ENCODE measurements at regions not wholly inside any gene's neighbourhood (a gene's known extent, or its start where the extent isn't known, plus 50 kb on each side); places are given as distances from the start of the nearest gene placed in this dataset.
A peak's percentile ranks its signal among the peaks of the same experiment; 100 is the strongest.
"Not testable (repeated sequence)": the region's sequence is repeated elsewhere in the genome, so short reads cannot be mapped to it uniquely, and the experiment has no call there.

DNA sequence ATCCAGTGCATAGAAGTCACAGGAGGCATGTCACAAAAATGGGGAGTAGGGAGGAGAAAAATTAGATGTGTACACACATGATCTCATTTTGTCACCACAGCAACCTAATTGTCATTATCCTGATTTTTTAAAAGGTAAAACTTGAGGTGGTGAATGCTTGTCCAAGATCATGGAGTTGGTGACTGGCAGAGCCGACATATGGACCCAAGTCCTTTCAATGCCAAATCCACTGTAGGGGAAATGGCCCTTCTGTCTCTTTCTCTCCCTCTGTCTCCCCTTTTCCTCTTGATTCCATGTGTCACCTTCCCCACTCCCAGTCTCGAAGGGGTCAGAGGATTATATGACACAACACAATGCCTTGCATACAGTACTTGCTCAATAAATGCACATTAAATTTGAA is 65.7 kb upstream of the JUN start:
- Histone ChIP-seq H3K27ac (ENCODE audit: low read depth, low read length) (no peak overlapping the region), H3K36me3 (ENCODE audit: control insufficient read depth, insufficient read depth, low read length) (no peaks in the 10 kb centered on the region), H3K27me3 (ENCODE audit: control insufficient read depth, insufficient read depth, low read length) (no peaks in the 10 kb centered on the region), H3K4me1 (ENCODE audit: control insufficient read depth, insufficient read depth, low read length) (peaks cover 6% of the 10 kb centered on the region), H3K9me3 (ENCODE audit: control insufficient read depth, insufficient read depth, low read length) (no peaks in the 10 kb centered on the region), H3K4me3 (ENCODE audit: low read depth, low read length) (no peak overlapping the region)
- DNase-seq (ENCODE audit: low read depth in 4 of 6, low spot score in 6 of 6) = no peak
- 100% methylated on average over 2 of the region's 2 CpGs for WGBS (ENCODE audit: insufficient coverage)

DNA sequence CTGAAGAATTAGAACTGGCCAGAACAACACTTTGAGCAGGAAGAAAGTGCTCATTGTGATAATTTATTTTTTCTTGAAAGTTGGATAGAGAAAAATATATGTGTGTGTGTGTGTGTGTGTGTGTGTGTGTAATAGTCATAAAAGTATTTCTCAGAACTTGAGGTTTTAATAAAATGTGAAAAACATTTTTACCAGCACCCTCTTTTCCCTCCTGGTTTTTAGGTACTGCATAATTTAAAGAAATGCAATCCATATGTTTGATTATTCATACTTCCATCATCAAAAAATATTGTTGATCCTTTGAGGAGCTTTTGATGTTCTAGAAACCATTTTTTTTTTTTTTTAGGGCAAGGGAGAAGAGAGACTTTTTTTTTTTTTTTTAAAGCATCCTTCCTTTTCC is 66.8 kb upstream of the JUN start:
- H3K4me3 ChIP-seq (ENCODE audit: low read depth, low read length) = no peak overlapping the region
- H3K27ac ChIP-seq (ENCODE audit: low read depth, low read length) = no peak overlapping the region
- H3K27me3 ChIP-seq (ENCODE audit: control insufficient read depth, insufficient read depth, low read length) = no peaks in the 10 kb centered on the region
- H3K4me1 ChIP-seq (ENCODE audit: control insufficient read depth, insufficient read depth, low read length) = peaks cover 6% of the 10 kb centered on the region
- DNase-seq (ENCODE audit: low read depth in 4 of 6, low spot score in 6 of 6) = no peak
- H3K36me3 ChIP-seq (ENCODE audit: control insufficient read depth, insufficient read depth, low read length) = no peaks in the 10 kb centered on the region
- no peaks in the 10 kb centered on the region for H3K9me3 ChIP-seq (ENCODE audit: control insufficient read depth, insufficient read depth, low read length)

DNA sequence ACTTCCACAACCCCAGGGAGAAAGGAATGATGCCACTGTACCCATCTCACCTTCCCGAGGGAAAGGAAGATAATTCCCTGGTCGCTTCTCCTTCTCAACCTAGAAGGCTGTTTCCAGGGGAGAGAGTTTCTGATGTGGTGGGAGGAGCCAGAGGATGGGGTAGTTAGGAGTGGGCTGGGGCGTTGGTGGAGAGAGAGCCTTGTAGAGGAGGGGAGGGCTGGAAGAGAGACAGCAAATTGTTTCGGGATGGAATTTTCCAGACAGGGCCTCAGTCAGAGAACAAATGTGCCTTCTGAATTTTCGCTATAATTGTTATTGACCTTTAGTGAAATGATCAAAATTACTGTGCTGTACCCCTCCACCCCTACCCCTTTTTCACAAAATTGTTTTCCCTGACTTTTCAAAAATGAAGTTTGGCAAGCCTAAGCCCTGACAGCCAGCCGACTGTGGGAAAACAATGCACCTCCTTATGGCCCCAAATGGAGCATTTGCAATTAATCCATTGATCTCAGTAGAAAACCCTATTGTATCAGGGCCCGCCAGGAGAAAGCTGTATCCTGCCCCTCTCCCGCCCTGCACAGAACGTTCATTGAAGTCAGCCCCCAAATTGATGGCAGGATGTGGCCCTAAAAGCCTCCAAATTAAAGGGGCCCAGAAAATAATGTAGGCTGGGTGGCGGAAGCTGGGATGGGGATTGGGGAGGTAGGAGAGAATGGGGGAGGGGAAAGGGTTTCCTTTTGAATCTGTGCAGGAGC is 69.1 kb upstream of the JUN start:
- DNase-seq (ENCODE audit: low read depth in 4 of 6, low spot score in 6 of 6) = no peak
- WGBS (ENCODE audit: insufficient coverage) = 37% methylated on average over 5 of the region's 10 CpGs
- H3K36me3 ChIP-seq (ENCODE audit: control insufficient read depth, insufficient read depth, low read length) = no peaks in the 10 kb centered on the region
- no peaks in the 10 kb centered on the region for H3K9me3 ChIP-seq (ENCODE audit: control insufficient read depth, insufficient read depth, low read length)
- no peak overlapping the region for H3K27ac ChIP-seq (ENCODE audit: low read depth, low read length)
- H3K27me3 ChIP-seq (ENCODE audit: control insufficient read depth, insufficient read depth, low read length) = no peaks in the 10 kb centered on the region
- H3K4me3 ChIP-seq (ENCODE audit: low read depth, low read length) = no peak overlapping the region
- H3K4me1 ChIP-seq (ENCODE audit: control insufficient read depth, insufficient read depth, low read length) = peaks cover 6% of the 10 kb centered on the region

DNA sequence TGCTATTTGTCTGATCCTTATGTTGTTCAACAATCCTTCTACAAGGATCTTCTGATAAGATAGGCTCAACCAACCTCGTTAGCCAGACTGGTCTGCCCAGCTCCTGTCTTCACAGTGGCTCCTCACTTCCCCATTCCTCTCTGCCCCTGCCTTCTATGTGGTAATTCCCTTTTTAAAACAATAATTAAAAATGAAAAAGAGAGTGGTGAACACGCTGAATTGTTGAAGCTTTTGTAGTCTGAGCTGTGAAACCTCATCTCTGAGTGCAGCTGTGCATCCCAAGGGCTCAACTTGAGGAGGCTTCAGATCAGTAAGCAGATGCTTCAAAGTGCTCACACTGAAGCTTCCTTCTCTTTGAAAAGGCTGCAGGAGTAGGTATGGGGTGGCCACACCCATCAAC is 70.7 kb upstream of the JUN start:
- DNase-seq (ENCODE audit: low read depth in 4 of 6, low spot score in 6 of 6) = no peak
- no peaks in the 10 kb centered on the region for H3K27me3 ChIP-seq (ENCODE audit: control insufficient read depth, insufficient read depth, low read length)
- no peaks in the 10 kb centered on the region for H3K36me3 ChIP-seq (ENCODE audit: control insufficient read depth, insufficient read depth, low read length)
- H3K27ac ChIP-seq (ENCODE audit: low read depth, low read length) = peak overlapping the region; percentile 48
- no peaks in the 10 kb centered on the region for H3K9me3 ChIP-seq (ENCODE audit: control insufficient read depth, insufficient read depth, low read length)
- H3K4me3 ChIP-seq (ENCODE audit: low read depth, low read length) = no peak overlapping the region
- H3K4me1 ChIP-seq (ENCODE audit: control insufficient read depth, insufficient read depth, low read length) = peaks cover 3% of the 10 kb centered on the region
- WGBS (ENCODE audit: insufficient coverage) = no CpG with 5 or more reads among the region's 2 CpGs

DNA sequence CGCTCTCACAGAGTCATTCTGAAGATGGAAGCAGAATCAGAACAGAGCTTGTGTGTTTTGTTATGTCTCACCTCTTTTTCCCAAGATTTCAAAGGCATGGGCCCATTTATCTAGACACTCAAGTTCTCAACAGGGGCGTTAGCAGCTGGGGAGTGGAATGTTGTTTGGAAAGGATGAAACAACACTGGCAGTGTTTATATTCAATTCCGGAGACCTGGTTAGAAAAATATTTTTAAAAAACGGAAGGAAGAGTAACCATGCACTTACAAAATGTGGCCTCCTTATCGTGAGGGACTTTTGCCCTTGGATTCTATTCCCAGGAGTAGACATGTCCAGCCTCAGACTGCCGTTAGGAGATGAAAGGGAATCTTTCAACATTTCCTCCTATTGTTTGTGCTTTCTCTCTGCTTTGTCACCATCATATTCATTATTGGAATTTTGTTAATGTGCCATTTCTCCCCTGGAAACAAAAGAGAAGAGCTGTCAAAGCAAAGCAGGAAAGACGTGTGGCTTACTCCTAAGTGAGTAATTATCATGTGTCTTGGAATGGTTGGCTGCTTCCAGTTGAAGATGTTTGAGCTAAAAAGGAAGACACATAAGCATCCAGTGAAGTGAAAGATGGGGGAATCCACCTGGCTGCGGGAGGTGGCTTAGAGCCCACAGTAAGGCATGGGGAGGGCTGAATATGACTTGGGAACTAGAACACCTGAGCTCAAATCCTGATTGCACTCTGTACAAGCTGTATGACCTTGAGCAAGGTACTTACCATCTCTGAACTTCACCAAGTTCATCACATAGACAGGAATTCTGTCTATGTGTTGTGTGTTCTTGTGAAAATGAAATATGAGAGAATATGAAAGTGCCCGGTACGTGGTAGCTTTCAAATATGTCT is 71.7 kb upstream of the JUN start:
- H3K27me3 ChIP-seq (ENCODE audit: control insufficient read depth, insufficient read depth, low read length) = no peaks in the 10 kb centered on the region
- peak in 1 of 6 donors; percentile 67 for DNase-seq (ENCODE audit: low read depth in 4 of 6, low spot score in 6 of 6)
- peaks cover 3% of the 10 kb centered on the region for H3K4me1 ChIP-seq (ENCODE audit: control insufficient read depth, insufficient read depth, low read length)
- peak overlapping the region; percentile 48 for H3K27ac ChIP-seq (ENCODE audit: low read depth, low read length)
- no peak overlapping the region for H3K4me3 ChIP-seq (ENCODE audit: low read depth, low read length)
- 57% methylated on average over 3 of the region's 10 CpGs for WGBS (ENCODE audit: insufficient coverage)
- H3K36me3 ChIP-seq (ENCODE audit: control insufficient read depth, insufficient read depth, low read length) = no peaks in the 10 kb centered on the region
- H3K9me3 ChIP-seq (ENCODE audit: control insufficient read depth, insufficient read depth, low read length) = no peaks in the 10 kb centered on the region

DNA sequence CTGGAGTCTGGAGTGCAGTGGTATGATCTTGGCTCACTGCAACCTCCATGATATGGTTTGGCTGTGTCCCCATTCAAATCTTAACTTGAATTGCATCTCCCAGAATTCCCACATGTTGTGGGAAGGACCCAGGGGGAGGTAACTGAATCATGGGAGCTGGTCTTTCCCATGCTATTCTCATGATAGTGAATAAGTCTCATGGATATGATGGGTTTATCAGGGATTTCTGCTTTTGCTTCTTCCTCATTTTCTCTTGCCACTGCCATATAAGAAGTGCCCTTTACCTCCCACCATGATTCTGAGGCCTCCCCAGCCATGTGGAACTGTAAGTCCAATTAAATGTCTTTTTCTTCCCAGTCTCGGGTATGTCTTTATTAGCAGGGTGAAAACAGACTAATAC is 72.4 kb upstream of the JUN start:
- DNase-seq (ENCODE audit: low read depth in 4 of 6, low spot score in 6 of 6); H3K27me3 ChIP-seq (ENCODE audit: control insufficient read depth, insufficient read depth, low read length); H3K36me3 ChIP-seq (ENCODE audit: control insufficient read depth, insufficient read depth, low read length); H3K27ac ChIP-seq (ENCODE audit: low read depth, low read length); H3K4me3 ChIP-seq (ENCODE audit: low read depth, low read length); H3K9me3 ChIP-seq (ENCODE audit: control insufficient read depth, insufficient read depth, low read length); H3K4me1 ChIP-seq (ENCODE audit: control insufficient read depth, insufficient read depth, low read length): not testable (repeated sequence)
- WGBS (ENCODE audit: insufficient coverage) = 100% methylated on average over 1 of the region's 1 CpG

DNA sequence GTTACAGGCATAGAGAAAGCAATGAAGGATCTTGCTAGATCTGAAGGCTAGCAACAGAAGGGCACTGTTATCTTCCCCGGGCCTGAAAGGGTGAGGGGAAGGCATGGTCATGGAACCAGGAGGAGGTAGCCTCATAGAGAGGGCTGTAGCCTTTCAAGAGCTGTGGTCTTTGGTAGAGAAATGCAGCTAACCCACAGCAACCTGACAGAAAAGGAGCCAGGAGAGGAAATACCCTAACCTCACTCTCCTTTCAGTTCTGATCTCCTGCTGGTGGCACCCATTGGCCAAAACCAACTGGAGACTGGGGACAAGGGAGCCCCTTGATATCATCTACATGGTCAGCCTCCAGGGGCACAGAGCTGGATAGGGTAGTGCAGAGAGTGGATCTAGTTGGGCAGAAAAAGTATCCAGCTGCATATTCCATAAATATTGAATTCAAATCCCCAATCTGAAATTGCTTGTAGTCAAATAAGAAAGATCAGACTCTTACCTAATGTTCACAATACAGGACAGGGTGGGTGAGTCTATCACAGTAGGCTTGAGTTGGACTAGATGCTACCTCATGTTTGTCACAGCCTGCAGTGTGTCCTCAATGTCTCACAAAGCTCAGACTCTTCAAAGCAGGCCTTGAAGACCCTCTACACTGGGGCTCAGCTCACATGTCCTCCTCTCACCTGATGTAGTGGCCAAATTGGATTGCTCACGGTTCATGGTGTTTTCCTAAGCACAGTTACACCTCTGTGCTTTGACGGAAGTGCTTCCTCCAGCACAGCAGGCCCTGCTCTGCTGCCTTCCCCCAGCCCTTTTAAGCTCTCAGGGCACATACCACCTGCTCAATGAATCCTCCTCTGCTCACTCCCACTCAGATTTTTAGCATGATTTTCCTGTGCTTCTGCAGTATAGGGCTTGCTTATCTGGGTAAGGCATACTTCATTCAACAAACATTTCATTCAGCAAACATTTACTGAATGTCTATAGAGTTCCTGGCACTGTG is 74.1 kb upstream of the JUN start:
- 65% methylated on average over 3 of the region's 3 CpGs for WGBS (ENCODE audit: insufficient coverage)
- no peak for DNase-seq (ENCODE audit: low read depth in 4 of 6, low spot score in 6 of 6)
- Histone ChIP-seq H3K27ac (ENCODE audit: low read depth, low read length) (no peak overlapping the region), H3K36me3 (ENCODE audit: control insufficient read depth, insufficient read depth, low read length) (no peaks in the 10 kb centered on the region), H3K27me3 (ENCODE audit: control insufficient read depth, insufficient read depth, low read length) (no peaks in the 10 kb centered on the region), H3K4me1 (ENCODE audit: control insufficient read depth, insufficient read depth, low read length) (peaks cover 3% of the 10 kb centered on the region), H3K4me3 (ENCODE audit: low read depth, low read length) (no peak overlapping the region), H3K9me3 (ENCODE audit: control insufficient read depth, insufficient read depth, low read length) (no peaks in the 10 kb centered on the region)

DNA sequence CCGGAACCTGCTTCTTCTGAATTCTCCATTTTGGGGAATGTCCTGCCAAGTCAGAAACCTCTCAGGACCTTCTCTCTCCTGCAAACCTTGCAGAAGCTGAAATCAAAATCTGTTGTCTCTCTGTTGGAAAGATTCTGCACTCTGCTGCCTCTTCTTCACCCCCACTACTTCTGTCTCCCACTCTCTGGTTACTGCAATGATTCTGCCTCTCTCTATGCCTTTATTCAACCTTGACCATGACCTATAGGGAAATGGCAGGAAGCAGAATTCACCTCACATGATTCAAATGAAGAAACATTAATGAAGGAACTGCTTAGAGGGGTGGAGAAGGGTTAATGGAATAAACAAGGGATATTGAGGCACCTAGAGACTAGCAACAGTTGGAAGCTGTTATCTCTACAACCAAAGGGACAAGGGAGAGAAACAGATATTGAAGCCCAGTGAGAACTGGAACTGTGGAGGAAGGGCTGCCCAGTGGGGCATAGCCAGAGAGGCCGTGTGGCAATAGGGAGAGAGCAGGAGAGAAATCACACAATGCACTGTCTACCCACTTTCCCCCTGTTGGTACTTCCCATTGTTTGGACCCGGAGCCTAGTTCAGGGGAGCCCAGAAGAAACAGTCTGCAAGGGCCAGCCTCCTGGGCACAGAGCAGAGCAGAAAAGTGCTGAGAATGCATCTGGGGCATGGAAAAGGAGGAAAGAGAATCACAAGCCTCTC is 76.1 kb upstream of the JUN start:
- no peaks in the 10 kb centered on the region for H3K36me3 ChIP-seq (ENCODE audit: control insufficient read depth, insufficient read depth, low read length)
- no peak overlapping the region for H3K4me3 ChIP-seq (ENCODE audit: low read depth, low read length)
- peaks cover 3% of the 10 kb centered on the region for H3K4me1 ChIP-seq (ENCODE audit: control insufficient read depth, insufficient read depth, low read length)
- 83% methylated on average over 3 of the region's 3 CpGs for WGBS (ENCODE audit: insufficient coverage)
- H3K27ac ChIP-seq (ENCODE audit: low read depth, low read length) = no peak overlapping the region
- no peaks in the 10 kb centered on the region for H3K27me3 ChIP-seq (ENCODE audit: control insufficient read depth, insufficient read depth, low read length)
- DNase-seq (ENCODE audit: low read depth in 4 of 6, low spot score in 6 of 6) = no peak
- no peaks in the 10 kb centered on the region for H3K9me3 ChIP-seq (ENCODE audit: control insufficient read depth, insufficient read depth, low read length)

DNA sequence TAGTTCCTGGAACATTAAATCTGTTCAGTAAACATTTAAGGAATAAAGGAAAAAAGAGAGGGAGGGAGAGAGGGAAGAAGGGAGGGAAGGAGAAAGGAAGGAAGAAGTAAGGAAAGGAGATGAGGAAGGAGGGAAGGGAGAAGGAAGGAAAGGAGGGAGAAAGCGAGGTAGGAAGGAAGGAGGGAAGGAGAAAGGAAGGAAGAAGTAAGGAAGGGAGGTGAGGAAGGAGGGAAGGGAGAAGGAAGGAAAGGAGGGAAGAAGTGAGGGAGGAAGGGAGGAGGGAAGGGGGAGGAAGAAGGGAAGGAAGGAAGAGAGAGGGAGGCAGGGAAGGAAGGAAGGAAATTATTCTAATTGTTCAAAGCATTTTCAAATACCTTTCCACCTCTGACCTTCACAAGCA is 77.2 kb upstream of the JUN start:
- peaks cover 3% of the 10 kb centered on the region for H3K4me1 ChIP-seq (ENCODE audit: control insufficient read depth, insufficient read depth, low read length)
- H3K27ac ChIP-seq (ENCODE audit: low read depth, low read length) = no peak overlapping the region
- no peaks in the 10 kb centered on the region for H3K36me3 ChIP-seq (ENCODE audit: control insufficient read depth, insufficient read depth, low read length)
- no peak for DNase-seq (ENCODE audit: low read depth in 4 of 6, low spot score in 6 of 6)
- WGBS (ENCODE audit: insufficient coverage) = 95% methylated on average over 1 of the region's 1 CpG
- no peak overlapping the region for H3K4me3 ChIP-seq (ENCODE audit: low read depth, low read length)
- H3K27me3 ChIP-seq (ENCODE audit: control insufficient read depth, insufficient read depth, low read length) = no peaks in the 10 kb centered on the region
- H3K9me3 ChIP-seq (ENCODE audit: control insufficient read depth, insufficient read depth, low read length) = no peaks in the 10 kb centered on the region
